Mammary epithelial cell (primary cell): ENCODE measurements at regions not wholly inside any gene's neighbourhood (a gene's known extent, or its start where the extent isn't known, plus 50 kb on each side); places are given as distances from the start of the nearest gene placed in this dataset.

Experiments
- EZH2 ChIP-seq: IDR thresholded peaks from 2 replicates; pipeline ENCODE4 v1.6.1; 2012; ENCODE audit warnings: low read length, inconsistent platforms, borderline replicate concordance
- TF ChIP-seq, protein P1 (sequence below), 2 donors: IDR thresholded peaks in 1 of 2; conservative IDR thresholded peaks in 1 of 2; 2 replicates each; pipeline ENCODE4 v1.5.1; 2011 to 2012; ENCODE audit warnings: inconsistent platforms in 2 of 2, low read length in 2 of 2, mild to moderate bottlenecking in 2 of 2, control low read depth in 1 of 2, low read depth in 1 of 2; ENCODE audit not compliant: insufficient read depth in 1 of 2; ENCODE audit errors: extremely low read depth in 1 of 2

DNA sequence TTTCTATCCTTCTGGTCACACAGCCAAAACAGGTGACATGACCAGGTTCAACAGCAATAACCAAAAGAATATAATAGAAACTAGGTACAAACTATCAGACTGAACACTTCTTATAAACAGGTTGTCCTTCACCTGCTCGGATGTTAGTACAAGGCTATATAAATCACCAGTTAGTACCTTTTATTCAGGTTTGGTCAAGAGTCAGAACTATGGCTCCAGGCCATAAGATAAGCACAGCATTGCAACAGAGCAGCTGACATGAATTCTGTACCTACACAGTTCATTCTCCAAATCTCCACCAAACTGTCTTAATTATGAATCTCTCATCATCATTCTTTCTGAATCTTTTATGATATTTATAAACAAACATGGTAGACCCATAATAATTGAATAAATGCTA, 123.9 kb downstream of the DIO2 start:
- TF ChIP-seq, protein P1, sequence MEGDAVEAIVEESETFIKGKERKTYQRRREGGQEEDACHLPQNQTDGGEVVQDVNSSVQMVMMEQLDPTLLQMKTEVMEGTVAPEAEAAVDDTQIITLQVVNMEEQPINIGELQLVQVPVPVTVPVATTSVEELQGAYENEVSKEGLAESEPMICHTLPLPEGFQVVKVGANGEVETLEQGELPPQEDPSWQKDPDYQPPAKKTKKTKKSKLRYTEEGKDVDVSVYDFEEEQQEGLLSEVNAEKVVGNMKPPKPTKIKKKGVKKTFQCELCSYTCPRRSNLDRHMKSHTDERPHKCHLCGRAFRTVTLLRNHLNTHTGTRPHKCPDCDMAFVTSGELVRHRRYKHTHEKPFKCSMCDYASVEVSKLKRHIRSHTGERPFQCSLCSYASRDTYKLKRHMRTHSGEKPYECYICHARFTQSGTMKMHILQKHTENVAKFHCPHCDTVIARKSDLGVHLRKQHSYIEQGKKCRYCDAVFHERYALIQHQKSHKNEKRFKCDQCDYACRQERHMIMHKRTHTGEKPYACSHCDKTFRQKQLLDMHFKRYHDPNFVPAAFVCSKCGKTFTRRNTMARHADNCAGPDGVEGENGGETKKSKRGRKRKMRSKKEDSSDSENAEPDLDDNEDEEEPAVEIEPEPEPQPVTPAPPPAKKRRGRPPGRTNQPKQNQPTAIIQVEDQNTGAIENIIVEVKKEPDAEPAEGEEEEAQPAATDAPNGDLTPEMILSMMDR (conservative IDR thresholded peaks at IDR 0.05 in 1 of 2, IDR thresholded peaks at IDR 0.05 in 1 of 2; ENCODE audit: extremely low read depth in 1 of 2, insufficient read depth in 1 of 2, low read depth in 1 of 2, low read length in 2 of 2), result no peak
- no peak for TF ChIP-seq EZH2
